ENCODE measurements at regions not wholly inside any gene's neighbourhood (a gene's known extent, or its start where the extent isn't known, plus 50 kb on each side); places are given as distances from the start of the nearest gene placed in this dataset.

DNA sequence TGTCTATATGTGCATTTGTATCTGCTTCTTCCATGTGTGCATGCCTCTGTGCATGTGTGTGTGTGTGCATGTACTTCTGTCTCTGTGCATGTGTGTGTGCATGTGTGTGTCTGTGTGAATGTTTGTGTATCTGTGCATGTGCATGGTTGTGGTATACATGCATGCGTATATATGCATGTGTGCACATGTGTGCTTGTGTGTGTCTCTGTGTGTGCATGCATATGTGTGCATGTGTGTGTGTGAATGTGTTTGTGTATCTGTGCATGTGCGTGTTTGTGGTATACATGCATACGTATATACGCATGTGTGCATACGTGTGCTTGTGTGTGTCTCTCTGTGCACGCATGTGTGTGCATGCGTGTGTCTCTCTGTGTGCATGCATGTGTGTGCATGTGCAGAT is 363.2 kb upstream of the SFSWAP start:
- Histone ChIP-seq H3K4me3 (ENCODE audit: control insufficient read depth in 2 of 3, extremely low read depth in 1 of 3, insufficient read depth in 2 of 3, low read depth in 1 of 3, low read length in 3 of 3) (no peak overlapping the region), H4K20me1 (ENCODE audit: control insufficient read depth, extremely low read depth, insufficient read depth, low read length) (no peaks in the 10 kb centered on the region), H3K9ac (ENCODE audit: control insufficient read depth, extremely low read depth, insufficient read depth, low read length) (no peak overlapping the region), H3K27me3 (ENCODE audit: control insufficient read depth, extremely low read depth, insufficient read depth, low read length) (no peaks in the 10 kb centered on the region), H3K9me1 (ENCODE audit: control insufficient read depth, extremely low read depth, insufficient read depth, low read length) (no peaks in the 10 kb centered on the region), H3K27ac (ENCODE audit: control insufficient read depth, insufficient read depth, low read length) (no peak overlapping the region), H3K79me2 (ENCODE audit: control insufficient read depth, insufficient read depth, low read length) (no peaks in the 10 kb centered on the region), H3K4me1 (ENCODE audit: control insufficient read depth, extremely low read depth, insufficient read depth, low read length) (no peaks in the 10 kb centered on the region), H3K4me2 (ENCODE audit: control insufficient read depth, extremely low read depth, insufficient read depth, low read depth, low read length) (no peak overlapping the region), H3K36me3 (ENCODE audit: control insufficient read depth in 2 of 2, extremely low read depth in 1 of 2, insufficient read depth in 2 of 2, low read length in 2 of 2) (no peaks in the 10 kb centered on the region), H2AFZ (ENCODE audit: control insufficient read depth, low read length) (no peak overlapping the region), H3K9me3 (ENCODE audit: control insufficient read depth, low read depth, low read length) (peaks cover 6% of the 10 kb centered on the region)
- TF ChIP-seq CTCF (optimal IDR thresholded peaks at IDR 0.05 in 1 of 3, IDR thresholded peaks at IDR 0.05 in 1 of 3, conservative IDR thresholded peaks at IDR 0.05 in 1 of 3; ENCODE audit: extremely low read depth in 1 of 3, insufficient read depth in 2 of 3, low read length in 3 of 3) (no peak), EZH2 (IDR thresholded peaks at IDR 0.05; ENCODE audit: low read length) (no peak)
- DNase-seq (ENCODE audit: low read depth, low spot score) = no peak
- FAIRE-seq = no peak
- dilution Hi-C loops (cut with MboI; ENCODE audit: extremely low pct_ligation_motif_present, low sequenced_read_pairs) = no loop called here

GRCh38 chr12:131348231-131348630 is 362.7 kb upstream of the SFSWAP start:
- no peaks in the 10 kb centered on the region for H3K36me3 ChIP-seq (ENCODE audit: control insufficient read depth in 2 of 2, extremely low read depth in 1 of 2, insufficient read depth in 2 of 2, low read length in 2 of 2)
- FAIRE-seq = no peak

More at GRCh38 chr12:131348231-131348630, 362.7 kb upstream of the SFSWAP start:
- H3K4me2 ChIP-seq (ENCODE audit: control insufficient read depth, extremely low read depth, insufficient read depth, low read depth, low read length) = no peak overlapping the region
- H2AFZ ChIP-seq (ENCODE audit: control insufficient read depth, low read length) = no peak overlapping the region
- no peak for DNase-seq (ENCODE audit: low read depth, low spot score)
- peaks cover 6% of the 10 kb centered on the region for H3K9me3 ChIP-seq (ENCODE audit: control insufficient read depth, low read depth, low read length)
- no peaks in the 10 kb centered on the region for H3K79me2 ChIP-seq (ENCODE audit: control insufficient read depth, insufficient read depth, low read length)
- H3K27me3 ChIP-seq (ENCODE audit: control insufficient read depth, extremely low read depth, insufficient read depth, low read length) = no peaks in the 10 kb centered on the region
- no peak overlapping the region for H3K27ac ChIP-seq (ENCODE audit: control insufficient read depth, insufficient read depth, low read length)
- H3K9me1 ChIP-seq (ENCODE audit: control insufficient read depth, extremely low read depth, insufficient read depth, low read length) = no peaks in the 10 kb centered on the region
- no peaks in the 10 kb centered on the region for H3K4me1 ChIP-seq (ENCODE audit: control insufficient read depth, extremely low read depth, insufficient read depth, low read length)
- no peaks in the 10 kb centered on the region for H4K20me1 ChIP-seq (ENCODE audit: control insufficient read depth, extremely low read depth, insufficient read depth, low read length)
- H3K4me3 ChIP-seq (ENCODE audit: control insufficient read depth in 2 of 3, extremely low read depth in 1 of 3, insufficient read depth in 2 of 3, low read depth in 1 of 3, low read length in 3 of 3) = no peak overlapping the region
- TF ChIP-seq CTCF (optimal IDR thresholded peaks at IDR 0.05 in 1 of 3, IDR thresholded peaks at IDR 0.05 in 1 of 3, conservative IDR thresholded peaks at IDR 0.05 in 1 of 3; ENCODE audit: extremely low read depth in 1 of 3, insufficient read depth in 2 of 3, low read length in 3 of 3) = no peak
- dilution Hi-C loops (cut with MboI; ENCODE audit: extremely low pct_ligation_motif_present, low sequenced_read_pairs) = no loop called here
- H3K9ac ChIP-seq (ENCODE audit: control insufficient read depth, extremely low read depth, insufficient read depth, low read length) = no peak overlapping the region

All from keratinocyte (primary cell).